ENCODE measurements at regions not wholly inside any gene's neighbourhood (a gene's known extent, or its start where the extent isn't known, plus 50 kb on each side); places are given as distances from the start of the nearest gene placed in this dataset.

DNA sequence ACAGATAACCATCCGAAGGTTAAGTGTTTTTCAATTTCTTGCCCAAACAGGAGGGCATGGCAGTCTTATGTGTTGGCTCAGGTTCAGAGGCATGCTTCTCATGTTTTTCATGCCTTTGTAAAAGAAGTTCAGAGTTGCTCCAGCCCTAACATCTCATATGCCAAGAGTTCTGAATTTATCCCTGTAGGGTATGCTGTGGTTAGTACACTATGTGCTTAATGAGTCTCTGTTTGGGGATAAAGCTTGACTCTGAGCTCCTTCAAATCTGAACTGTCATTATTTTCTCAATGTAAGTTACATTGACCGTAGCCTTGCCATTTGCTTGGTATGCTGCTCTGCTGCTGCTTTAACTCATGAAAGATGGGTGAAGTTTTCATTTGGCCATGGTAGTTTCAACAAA, 67.9 kb upstream of the PNPT1 start:
- no peaks in the 10 kb centered on the region for H3K9me3 Mint-ChIP-seq
- ChIA-PET CTCF (no interaction called here), POLR2A (no interaction called here)
- H3K27me3 Mint-ChIP-seq, result peaks cover 6% of the 10 kb centered on the region
- no peak overlapping the region for H3K27ac Mint-ChIP-seq
- no peak for DNase-seq
- H3K4me1 Mint-ChIP-seq, result no peaks in the 10 kb centered on the region
- H3K4me3 Mint-ChIP-seq, result no peak overlapping the region
- no peaks in the 10 kb centered on the region for H3K36me3 Mint-ChIP-seq (ENCODE audit: low read depth)

DNA sequence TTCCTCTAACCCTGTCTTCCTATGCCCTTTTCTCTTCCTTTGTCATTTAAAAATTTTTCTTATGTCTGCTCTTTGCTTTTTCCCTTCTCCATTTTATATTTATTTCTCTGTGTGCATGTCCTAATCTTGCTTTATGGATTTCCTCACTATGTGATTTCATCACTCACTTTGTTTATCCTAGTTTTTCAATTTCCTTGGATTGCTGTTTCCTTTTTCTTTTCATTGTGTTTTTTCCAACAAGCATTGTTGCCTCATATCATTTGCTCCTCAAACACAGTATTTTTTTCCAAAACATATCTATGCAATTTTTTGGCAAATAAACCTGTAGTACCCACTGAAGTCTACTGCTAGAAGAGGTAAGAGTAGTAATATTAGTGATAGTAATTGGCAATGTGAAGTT, 67.4 kb upstream of the PNPT1 start:
- Mint-ChIP-seq H3K36me3 (ENCODE audit: low read depth) (no peaks in the 10 kb centered on the region), H3K9me3 (no peaks in the 10 kb centered on the region), H3K4me1 (no peaks in the 10 kb centered on the region), H3K27ac (no peak overlapping the region), H3K4me3 (no peak overlapping the region), H3K27me3 (peaks cover 6% of the 10 kb centered on the region)
- POLR2A ChIA-PET, result no interaction called here
- CTCF ChIA-PET, result no interaction called here
- DNase-seq, result no peak

DNA sequence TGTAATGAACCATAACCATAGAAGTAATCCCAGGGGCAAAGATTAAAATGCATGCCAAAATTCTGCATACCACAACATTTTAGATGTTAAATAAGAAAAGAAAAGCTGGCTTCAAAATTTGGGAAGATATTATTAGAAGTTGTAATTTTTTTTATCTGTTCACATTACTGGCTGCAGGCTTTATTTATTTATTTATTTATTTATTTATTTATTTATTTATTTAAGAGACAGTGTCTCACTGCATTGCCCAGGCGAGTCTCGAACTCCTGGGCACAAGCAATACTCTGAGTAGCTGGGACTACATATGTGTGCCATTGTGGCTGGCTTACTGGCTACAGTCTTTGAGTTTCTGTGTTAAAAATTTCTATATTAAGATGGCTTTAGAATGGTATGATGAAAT, 66.5 kb upstream of the PNPT1 start:
- no peaks in the 10 kb centered on the region for H3K9me3 Mint-ChIP-seq
- POLR2A ChIA-PET, result no interaction called here
- H3K4me1 Mint-ChIP-seq, result no peaks in the 10 kb centered on the region
- H3K27me3 Mint-ChIP-seq, result peaks cover 6% of the 10 kb centered on the region
- DNase-seq, result no peak
- no peak overlapping the region for H3K4me3 Mint-ChIP-seq
- H3K27ac Mint-ChIP-seq, result no peak overlapping the region
- CTCF ChIA-PET, result no interaction called here
- no peaks in the 10 kb centered on the region for H3K36me3 Mint-ChIP-seq (ENCODE audit: low read depth)

- ChIA-PET POLR2A (no interaction called here), CTCF (no interaction called here)
- peaks cover 6% of the 10 kb centered on the region for H3K27me3 Mint-ChIP-seq
- no peaks in the 10 kb centered on the region for H3K36me3 Mint-ChIP-seq (ENCODE audit: low read depth)
- no peak overlapping the region for H3K27ac Mint-ChIP-seq
- H3K9me3 Mint-ChIP-seq, result no peaks in the 10 kb centered on the region
- no peak overlapping the region for H3K4me3 Mint-ChIP-seq
- H3K4me1 Mint-ChIP-seq, result no peaks in the 10 kb centered on the region
- DNase-seq, result no peak
Observed at GRCh38 chr2:55759271-55759921, 65.8 kb upstream of the PNPT1 start.

DNA sequence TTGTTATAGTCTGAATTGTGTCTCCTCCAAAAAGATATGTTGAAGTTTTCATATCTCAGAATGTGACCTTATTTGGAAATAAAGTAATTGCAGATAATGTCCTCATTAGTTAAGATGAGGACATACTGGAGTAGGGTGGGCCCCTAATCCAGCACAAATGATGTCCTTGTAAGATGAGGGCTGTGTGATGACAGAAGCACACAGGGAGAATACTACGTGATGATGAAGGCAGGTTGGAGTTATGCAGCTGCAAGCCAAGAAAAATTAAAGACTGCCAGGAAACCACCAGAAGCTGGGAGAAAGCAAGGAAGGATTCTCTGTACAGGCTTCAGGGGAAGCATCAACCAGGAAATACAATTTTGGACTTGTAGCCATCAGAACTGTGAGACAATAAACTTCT, 58.3 kb upstream of the PNPT1 start:
- Mint-ChIP-seq H3K36me3 (ENCODE audit: low read depth) (no peaks in the 10 kb centered on the region), H3K4me1 (no peaks in the 10 kb centered on the region), H3K27me3 (peaks cover 4% of the 10 kb centered on the region), H3K27ac (no peak overlapping the region), H3K4me3 (no peak overlapping the region), H3K9me3 (no peaks in the 10 kb centered on the region)
- ChIA-PET POLR2A (no interaction called here), CTCF (no interaction called here)
- no peak for DNase-seq

DNA sequence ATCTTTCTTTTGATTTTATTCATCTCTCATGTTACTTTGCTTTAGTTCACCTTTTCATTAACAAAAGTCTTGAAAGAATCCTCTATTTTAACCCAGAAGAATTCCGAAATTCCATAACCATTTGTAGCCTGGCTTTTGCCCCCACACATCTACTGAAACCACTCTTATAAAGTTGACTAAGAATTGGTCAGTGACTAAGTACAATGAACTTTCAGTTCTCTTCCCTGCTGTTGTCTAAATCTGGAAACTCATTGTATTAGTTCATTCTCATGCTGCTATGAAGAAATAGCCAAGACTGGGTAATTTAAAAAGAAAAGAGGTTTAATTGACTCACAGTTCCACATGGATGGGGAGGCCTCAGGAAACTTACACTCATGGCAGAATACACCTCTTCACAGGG, 49.9 kb upstream of the PNPT1 start:
- CTCF ChIA-PET, result no interaction called here
- H3K27me3 Mint-ChIP-seq, result no peaks in the 10 kb centered on the region

More for the DNA sequence above, 49.9 kb upstream of the PNPT1 start:
- no peak for DNase-seq
- H3K36me3 Mint-ChIP-seq (ENCODE audit: low read depth), result no peaks in the 10 kb centered on the region
- no peak overlapping the region for H3K4me3 Mint-ChIP-seq
- no peak overlapping the region for H3K27ac Mint-ChIP-seq
- H3K9me3 Mint-ChIP-seq, result no peaks in the 10 kb centered on the region
- POLR2A ChIA-PET, result no interaction called here
- no peaks in the 10 kb centered on the region for H3K4me1 Mint-ChIP-seq
